Skin epidermis (tissue), 12 donors: ENCODE measurements at regions not wholly inside any gene's neighbourhood (a gene's known extent, or its start where the extent isn't known, plus 50 kb on each side); places are given as distances from the start of the nearest gene placed in this dataset.
"Not testable (repeated sequence)": the region's sequence is repeated elsewhere in the genome, so short reads cannot be mapped to it uniquely, and the experiment has no call there.

Experiments used
- H3K27ac ChIP-seq, 21 experiments: fragments of 200-600 bp; sonication (generic) in 11 of 21; one replicate each; pipeline ENCODE4 v1.5.0; 2020; ENCODE audit warnings: mild to moderate bottlenecking in 3 of 21, inconsistent platforms in 2 of 21, moderate library complexity in 2 of 21
- H3K4me3 ChIP-seq, 7 experiments: fragments of 200-600 bp; sonication (generic) in 2 of 7; one replicate each; pipeline ENCODE4 v1.5.0; 2020; ENCODE audit warnings: inconsistent platforms in 2 of 7, mild to moderate bottlenecking in 2 of 7, moderate library complexity in 1 of 7

DNA sequence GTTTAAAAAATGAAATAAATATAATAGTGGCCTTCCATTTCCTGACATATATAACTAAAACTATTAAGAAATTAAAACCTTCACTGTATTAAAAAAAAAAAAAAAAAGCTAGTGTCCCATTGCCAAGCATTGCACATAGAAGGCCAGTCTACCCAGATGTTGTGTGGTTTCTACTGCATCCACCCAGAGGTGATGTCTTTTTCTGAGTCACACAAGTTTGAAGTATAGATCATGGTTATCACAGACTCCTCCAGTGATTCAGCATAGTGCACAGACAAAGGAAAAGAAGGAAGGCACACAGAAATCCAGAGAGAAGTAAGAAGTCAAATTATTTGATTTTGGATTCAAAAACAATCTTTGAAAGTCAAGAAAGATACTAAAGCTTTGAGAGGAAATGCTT lies 429.0 kb downstream of the ETV1 start:
- no peak overlapping the region for H3K27ac ChIP-seq

DNA sequence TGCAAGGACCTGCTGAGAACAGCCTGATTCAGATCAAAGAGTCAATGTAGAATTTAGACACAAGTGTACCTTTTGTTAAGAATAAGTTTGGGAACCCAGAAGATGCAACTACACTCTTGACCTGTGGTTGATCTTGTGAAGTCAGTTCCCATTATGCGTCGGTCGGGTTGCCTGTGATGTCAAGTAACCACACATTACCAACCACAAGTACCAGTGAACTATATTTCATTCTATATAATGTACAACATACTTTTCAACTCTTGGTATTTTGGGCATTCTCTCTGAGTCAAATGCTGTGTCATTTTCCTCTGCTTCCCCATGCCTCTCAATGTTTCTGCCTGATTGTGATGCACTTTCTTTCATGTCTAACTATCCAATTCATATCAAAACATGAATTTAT lies 426.2 kb downstream of the ETV1 start:
- no peak overlapping the region for H3K27ac ChIP-seq
- H3K4me3 ChIP-seq: no peak overlapping the region

More for the DNA sequence above, 429.0 kb downstream of the ETV1 start:
- no peak overlapping the region for H3K4me3 ChIP-seq

DNA sequence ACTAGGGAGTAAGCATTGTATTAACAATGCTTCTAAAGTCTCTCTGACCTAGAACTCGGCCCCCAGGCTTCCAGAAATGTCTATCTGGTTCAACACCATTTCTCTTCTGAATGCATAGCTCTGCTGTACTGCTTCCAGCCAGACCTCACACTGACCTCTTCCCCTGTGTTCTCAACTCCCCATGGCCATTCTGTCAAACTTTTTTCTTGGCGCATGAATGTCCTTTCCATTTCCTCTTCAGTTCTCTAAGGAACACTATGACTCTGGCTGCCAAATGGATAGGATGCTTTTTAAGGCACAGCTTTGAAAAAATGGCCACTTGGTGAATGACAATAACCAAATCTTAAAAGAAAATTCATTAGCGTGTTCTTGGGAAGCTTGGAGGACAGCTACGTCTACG lies 425.8 kb downstream of the ETV1 start:
- no peak overlapping the region for H3K27ac ChIP-seq
- H3K4me3 ChIP-seq: no peak overlapping the region

DNA sequence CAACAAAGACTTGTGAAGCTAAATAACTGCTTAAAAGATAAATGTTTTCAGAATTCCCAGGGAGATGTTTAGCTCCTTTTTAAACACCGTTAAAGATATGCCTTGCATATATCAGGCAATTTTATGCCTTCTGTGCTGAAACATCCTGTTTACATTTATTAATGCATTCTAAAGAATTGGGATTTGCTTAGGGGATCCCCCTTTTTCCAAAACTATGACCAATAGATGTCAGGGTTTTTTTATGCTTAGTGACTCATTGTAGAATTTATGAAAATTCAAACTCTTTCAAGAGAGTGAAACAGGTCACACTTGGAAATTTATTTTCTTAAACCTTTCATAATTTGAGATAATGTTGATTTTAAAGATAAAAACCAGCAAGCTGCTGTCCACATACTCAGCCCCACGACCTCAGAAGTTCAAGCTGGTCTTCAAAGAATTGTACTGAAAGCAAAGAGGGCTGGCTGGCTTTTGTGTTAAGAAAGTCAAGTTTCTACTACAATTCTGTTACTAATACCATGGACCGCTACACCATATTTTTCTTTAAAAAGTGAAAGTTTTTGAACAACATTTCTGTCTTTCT lies 411.8 kb downstream of the ETV1 start:
- H3K4me3 ChIP-seq: no peak overlapping the region
- H3K27ac ChIP-seq: no peak overlapping the region

DNA sequence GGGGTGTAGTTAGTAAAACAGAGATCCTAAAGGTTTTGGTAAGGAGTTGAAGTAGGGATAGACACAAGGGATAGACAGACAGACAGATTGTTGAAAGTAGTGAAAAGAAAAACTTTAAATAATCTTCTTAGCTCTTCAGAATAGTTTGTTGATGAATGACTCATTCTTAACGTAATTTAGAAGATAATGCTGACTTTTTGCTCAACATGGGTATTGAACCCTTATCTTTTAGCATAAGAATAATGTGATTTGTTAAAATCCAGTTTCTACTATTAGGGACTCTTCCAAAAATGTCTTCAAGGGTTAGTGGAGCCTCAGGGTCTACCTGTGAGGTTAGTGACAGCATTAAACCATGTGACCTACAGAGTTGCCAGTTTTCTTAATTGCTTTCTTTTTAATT lies 411.2 kb downstream of the ETV1 start:
- no peak overlapping the region for H3K4me3 ChIP-seq
- H3K27ac ChIP-seq: no peak overlapping the region

DNA sequence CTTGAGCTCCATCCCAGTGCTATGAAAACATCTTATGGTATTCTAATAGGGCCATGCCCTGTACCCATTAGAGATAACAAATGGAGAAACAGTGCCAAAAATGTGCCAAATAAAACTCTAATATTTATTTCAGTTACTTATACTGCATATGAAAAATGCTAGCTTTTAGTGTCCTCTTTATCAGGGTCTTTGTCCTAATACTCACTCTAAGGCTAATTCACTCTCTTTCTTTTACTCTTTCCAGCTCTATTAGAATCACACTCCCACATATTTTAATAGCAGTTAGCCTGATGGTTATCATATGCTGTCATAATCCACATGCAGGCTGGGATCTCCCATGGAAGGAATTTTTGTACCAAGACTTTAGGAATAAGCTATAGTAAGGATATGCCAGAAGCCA lies 408.4 kb downstream of the ETV1 start:
- no peak overlapping the region for H3K4me3 ChIP-seq
- H3K27ac ChIP-seq: no peak overlapping the region

DNA sequence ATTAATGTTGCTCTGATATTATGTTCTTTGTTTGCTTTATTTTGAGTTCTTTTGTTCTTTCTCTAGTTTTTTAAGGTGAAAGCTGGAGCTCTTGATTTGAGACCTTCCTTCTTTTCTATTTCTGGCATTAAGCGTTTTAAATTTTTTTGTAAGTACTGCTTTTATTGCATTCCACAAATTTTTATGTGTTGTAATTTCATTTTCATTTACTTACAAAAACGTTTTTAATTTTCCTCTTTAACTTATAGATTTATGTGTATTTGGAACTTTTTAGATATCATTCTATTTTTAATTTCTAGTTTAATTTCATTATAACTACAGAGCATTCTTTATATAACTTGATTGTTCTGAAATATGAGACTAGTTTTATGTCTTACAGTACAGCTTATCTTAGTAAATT lies 395.6 kb downstream of the ETV1 start:
- Histone ChIP-seq H3K27ac (no peak overlapping the region), H3K4me3 (no peak overlapping the region)

DNA sequence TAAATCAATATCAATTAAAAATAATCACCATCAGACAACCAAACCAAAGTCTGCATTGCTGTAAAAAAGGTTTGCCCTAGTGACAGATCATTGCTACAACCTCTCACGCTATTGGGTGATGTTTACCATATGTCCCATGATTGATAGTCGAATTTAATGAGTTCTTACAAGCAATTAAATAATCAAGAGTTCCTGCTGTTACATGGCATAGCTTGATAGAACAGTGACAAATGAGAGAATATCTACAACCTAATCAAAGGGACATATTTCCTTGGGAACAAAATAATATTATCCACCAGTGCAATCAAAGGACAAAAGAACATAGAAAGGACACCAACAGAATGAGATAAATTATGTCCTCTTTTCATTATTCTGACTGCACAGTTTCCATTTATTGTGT lies 387.4 kb downstream of the ETV1 start:
- H3K4me3 ChIP-seq: no peak overlapping the region
- H3K27ac ChIP-seq: no peak overlapping the region

DNA sequence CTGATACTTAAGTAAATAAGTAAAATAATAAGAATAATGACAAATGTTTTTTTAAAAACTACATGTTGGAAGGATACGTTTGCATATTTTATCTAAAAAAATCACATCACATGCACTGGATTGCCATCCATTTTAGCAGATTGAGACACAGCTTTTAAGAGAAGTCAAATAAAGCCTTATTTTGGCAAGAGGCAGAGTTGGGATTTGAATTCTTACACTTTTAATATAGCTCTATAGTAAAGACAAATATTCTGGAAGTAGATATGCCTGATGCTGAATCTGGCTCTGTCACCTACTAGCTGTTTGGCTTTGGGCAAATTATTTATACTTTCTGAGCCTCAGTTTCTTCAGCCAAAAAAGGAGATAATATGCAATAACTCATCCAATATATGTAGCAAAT lies 386.4 kb downstream of the ETV1 start:
- H3K4me3 ChIP-seq: no peak overlapping the region
- H3K27ac ChIP-seq: no peak overlapping the region

DNA sequence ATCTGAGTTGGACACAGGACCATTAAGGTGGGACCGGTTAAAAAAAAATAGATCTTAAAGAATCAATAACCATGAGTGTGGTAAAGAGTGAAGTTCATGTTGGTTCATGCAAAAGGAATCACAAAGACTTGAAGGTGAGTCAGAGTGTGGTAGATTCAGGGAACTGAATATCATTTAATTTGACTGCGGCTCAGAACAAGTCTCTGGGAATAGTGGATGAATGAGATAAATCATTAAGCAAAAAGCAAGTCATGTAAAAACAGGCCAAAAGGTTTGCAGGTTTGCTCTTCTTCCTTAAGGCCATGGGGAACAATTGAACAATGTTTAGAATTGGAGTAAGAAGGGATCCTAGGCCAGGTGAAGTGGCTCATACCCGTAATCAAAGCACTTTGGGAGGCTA lies 385.8 kb downstream of the ETV1 start:
- no peak overlapping the region for H3K4me3 ChIP-seq

DNA sequence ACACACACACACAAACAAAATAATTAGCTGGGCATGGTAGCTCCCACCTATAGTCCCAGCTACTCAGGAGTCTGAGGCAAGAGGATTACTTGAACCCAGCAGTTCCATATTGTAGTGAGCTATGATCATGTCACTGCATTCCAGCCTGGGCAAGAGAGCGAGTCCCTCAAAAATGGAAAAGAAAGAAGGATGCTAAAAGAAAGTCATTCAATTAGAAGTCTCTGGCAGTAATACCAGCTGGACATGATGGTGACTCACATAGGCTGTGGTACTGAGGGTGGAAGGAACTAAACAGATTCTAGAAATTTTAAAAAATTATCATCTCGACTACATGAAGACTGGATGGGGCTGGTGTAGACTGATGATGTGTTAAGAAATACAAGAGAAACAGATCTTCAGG lies 385.3 kb downstream of the ETV1 start:
- H3K4me3 ChIP-seq: no peak overlapping the region
- H3K27ac ChIP-seq: no peak overlapping the region

More for the DNA sequence above, 385.8 kb downstream of the ETV1 start:
- no peak overlapping the region for H3K27ac ChIP-seq

DNA sequence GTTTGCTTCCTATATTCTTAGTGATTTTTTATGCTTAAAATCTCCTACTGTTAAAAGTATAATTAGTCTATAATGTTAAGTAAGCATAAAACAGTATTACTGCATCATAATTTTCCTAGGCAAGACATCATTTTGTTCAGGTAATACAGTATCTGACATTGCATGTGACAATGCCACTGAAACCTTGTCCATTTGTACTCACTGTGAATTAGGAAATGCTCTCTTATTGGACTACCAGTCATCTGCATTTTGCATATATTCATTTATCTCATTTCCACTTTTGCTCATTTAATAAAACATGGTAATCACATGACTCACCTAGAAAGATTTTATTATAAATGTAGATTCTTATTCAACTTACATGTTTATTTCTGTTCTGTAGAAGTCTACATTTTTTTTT lies 379.1 kb downstream of the ETV1 start:
- Histone ChIP-seq H3K4me3 (no peak overlapping the region), H3K27ac (no peak overlapping the region)

DNA sequence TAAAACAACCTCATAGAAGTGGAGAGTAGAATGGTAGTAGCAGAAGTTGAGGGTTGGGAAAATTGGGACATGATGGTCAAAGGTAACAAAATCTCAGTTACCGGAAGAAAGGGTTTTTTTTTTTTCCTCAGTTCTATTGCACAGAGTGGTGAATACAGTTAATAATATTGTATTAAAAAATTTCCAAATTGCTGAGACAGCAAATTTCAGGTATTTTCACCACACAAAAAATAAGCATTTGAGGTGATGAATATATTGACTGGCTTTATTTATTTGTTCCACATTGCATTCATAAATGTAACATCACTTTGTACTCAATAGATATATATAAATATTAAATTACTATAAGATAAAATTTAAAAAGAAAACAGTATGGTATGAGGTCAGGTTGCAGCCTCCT lies 373.8 kb downstream of the ETV1 start:
- no peak overlapping the region for H3K4me3 ChIP-seq

DNA sequence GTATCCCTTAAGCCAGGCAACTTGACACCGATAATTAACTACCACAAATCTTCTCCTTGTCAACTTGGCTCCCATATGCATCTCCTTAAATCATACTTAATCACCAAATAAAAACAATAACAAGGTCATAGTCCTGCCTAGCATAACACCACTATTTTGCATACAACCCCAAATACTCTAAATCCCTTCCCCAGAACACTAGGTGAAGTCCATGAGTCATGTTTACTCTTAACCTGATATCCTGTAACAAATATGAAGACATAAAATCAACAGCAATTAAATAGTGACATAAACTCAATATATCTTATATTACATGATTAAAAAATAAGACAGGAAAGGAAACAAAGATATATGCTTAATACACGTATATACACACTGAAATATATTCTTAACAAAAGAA lies 362.0 kb downstream of the ETV1 start:
- Histone ChIP-seq H3K27ac (no peak overlapping the region), H3K4me3 (no peak overlapping the region)

More for the DNA sequence above, 373.8 kb downstream of the ETV1 start:
- no peak overlapping the region for H3K27ac ChIP-seq

DNA sequence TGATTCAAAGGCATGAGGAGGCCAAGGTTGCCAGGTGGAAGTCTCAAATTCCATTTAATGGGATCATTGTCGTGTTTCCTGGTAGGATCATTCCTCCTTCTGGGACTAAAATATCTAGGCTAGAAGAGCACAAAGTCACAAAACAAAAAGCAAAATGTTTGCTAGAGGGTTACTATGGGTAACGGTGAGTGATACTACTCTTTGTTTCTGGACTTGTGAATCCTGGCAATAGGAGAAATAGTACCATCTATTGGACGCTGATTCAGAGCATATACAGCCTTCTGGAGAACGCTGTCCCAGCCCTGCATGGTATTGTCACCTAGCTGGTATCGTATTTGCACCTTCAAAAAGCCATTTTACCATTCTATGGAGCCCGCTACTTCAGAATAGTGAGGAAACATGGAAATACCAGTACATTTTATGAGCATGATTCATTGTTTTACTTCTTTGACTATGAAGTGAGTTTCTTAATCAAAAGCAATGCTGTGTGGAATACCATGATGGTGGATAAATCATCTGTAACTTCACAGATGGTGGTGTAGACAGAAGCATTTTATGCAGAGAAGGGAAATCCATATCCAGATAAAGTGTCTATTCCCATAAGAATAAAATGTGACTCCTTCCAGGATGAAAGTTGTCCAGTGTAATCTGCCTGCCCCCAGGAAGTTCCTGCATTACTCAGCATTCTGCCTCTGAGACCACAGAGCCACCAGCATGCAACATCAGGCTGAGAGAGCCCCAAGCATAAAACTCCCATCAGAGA lies 361.0 kb downstream of the ETV1 start:
- H3K27ac ChIP-seq: no peak overlapping the region

DNA sequence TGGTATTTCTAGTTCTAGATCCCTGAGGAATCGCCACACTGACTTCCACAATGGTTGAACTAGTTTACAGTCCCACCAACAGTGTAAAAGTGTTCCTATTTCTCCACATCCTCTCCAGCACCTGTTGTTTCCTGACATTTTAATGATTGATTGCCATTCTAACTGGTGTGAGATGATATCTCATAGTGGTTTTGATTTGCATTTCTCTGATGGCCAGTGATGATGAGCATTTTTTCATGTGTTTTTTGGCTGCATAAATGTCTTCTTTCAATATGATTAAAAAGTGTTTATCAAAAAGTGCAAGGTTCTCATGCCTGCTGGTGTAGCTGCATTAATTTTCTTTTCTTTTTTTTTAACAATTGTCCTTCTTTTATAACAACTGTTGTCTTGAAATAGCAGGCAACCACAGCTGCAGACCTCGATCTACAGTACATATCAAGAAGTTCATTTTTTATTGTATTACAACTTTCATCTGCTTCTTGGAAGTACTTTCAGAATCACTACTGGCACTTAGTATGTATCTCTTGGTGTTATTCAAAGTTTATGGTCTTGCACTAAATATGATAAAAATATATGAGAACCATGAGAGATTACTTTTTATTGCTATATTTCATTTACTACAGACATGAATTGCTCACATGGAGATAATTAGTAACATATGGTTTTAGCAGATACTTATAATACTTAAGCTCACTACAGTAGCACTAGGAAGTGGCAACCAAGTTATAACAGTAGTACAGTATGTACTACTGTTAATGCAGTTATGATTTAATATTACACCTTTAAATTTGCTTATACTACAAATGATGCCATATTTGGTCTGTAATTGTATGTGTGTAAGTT lies 358.0 kb downstream of the ETV1 start:
- H3K27ac ChIP-seq, H3K4me3 ChIP-seq: not testable (repeated sequence)

More for the DNA sequence above, 361.0 kb downstream of the ETV1 start:
- H3K4me3 ChIP-seq: no peak overlapping the region

DNA sequence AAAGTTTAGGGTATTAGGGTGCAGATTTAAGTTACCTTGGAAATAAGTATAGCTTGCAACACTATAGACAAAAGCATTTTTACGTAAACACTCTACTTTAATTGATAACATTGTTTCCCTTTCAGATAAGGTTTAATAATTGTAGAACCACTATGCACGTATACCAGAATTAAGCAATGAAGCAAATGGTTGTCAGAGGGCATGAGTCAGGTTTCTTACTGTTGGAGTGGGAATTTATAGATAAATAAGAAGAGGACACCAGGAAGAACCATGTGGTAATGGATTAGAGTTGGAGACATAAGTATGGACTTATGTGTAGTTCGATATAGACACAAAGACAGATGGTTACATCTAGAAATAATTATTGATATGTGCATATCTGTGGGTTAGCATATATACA lies 355.6 kb downstream of the ETV1 start:
- H3K4me3 ChIP-seq: no peak overlapping the region

DNA sequence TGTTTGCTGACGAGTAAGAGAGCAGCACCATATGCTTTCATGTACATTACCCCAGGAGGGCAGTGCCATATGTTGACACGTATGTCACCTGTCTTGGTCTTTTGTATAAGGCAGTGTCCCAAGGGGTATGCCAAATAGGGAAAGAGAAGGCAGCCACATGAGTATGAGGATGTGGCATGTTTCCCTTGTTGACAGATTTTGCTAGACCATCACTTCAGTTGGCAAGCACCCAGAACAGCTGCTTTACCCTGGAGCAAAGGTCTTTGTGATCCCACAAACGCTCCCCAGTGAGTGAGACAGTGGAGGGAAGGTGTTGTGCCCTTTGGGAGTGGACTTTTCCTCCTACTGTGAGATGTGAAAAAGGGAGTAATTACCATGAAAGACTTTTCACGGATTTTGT lies 350.1 kb downstream of the ETV1 start:
- H3K27ac ChIP-seq: no peak overlapping the region
- no peak overlapping the region for H3K4me3 ChIP-seq

More for the DNA sequence above, 355.6 kb downstream of the ETV1 start:
- no peak overlapping the region for H3K27ac ChIP-seq

DNA sequence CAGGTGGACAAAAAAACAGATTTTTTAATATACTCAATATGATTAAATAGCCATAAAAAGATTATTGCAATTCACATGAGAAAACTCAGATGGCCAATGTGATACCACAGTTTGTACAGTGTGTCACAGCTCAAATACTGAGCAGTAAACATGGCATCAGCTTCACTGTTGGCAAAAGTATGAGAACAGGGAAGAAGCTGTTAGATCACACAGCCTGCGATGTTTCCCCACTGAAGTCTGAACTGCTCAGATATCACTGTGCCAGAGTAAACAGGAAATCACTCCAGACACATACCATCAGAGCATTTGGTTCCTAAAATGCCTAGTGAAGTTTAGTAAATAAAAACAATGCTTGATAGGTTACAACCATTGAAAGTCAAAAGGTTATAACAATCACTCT lies 347.8 kb downstream of the ETV1 start:
- H3K27ac ChIP-seq: no peak overlapping the region
- H3K4me3 ChIP-seq: no peak overlapping the region

DNA sequence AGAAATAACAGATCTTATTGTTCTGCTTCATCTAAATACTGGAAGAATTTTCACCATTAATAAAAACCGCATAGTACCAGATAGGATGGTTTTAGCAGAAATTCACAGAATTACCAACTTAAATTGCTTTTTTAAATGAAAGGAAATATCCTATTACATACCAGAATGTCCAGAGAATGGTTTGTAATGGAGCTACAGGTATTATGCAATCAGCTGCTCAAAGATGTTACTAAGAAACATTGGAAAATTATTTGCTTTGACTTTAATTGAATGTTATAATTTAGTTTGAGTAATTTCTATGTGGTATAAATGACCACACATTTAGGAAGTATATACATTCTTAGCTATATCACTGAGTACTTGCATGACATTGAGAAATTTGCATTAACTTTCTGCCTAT lies 338.3 kb downstream of the ETV1 start:
- Histone ChIP-seq H3K4me3 (no peak overlapping the region), H3K27ac (no peak overlapping the region)

DNA sequence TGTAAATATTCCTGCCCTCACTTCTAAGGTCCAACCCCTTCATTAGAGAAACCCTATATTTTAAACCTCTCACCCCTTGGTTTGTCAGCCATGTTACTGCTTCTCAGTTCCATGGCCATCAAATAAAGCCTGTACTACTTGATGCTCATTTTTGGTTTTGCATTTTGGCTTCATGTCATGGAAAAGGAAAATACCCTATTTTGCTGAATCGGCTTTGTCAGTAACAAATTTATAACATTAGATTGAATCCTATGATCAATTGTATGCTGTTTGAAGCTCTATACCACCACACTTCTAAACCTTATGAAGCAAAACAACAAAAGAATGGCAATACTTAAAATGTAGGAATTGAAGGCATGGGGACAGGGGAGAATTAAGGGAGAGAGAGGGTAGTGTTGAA lies 333.1 kb downstream of the ETV1 start:
- Histone ChIP-seq H3K4me3 (no peak overlapping the region), H3K27ac (no peak overlapping the region)
